Endothelial cell of umbilical vein (primary cell): ENCODE measurements at regions not wholly inside any gene's neighbourhood (a gene's known extent, or its start where the extent isn't known, plus 50 kb on each side); places are given as distances from the start of the nearest gene placed in this dataset.

ENCODE experiments used
- EZH2 ChIP-seq: IDR thresholded peaks from 2 replicates; pipeline ENCODE4 v1.6.1; 2012; ENCODE audit warnings: borderline replicate concordance, low read depth, mild to moderate bottlenecking, moderate library complexity, low read length, inconsistent platforms; ENCODE audit not compliant: severe bottlenecking
- POLR2A ChIP-seq: IDR thresholded peaks from 2 replicates; pipeline ENCODE4 v1.6.1; 2012; ENCODE audit warnings: low read depth, mild to moderate bottlenecking, control low read depth, low read length
- POLR2AphosphoS5 ChIP-seq: IDR thresholded peaks from 2 replicates; pipeline ENCODE4 v1.6.1; 2012; ENCODE audit warnings: low read depth, mild to moderate bottlenecking, control low read depth, low read length, moderate library complexity; ENCODE audit not compliant: insufficient read depth
- TF ChIP-seq, protein P1 (sequence below), 2 donors: IDR thresholded peaks; 1 replicate in 1 of 2; 2 replicates in 1 of 2; pipeline ENCODE4 v1.5.1; 2011; ENCODE audit warnings: low read length in 2 of 2, mild to moderate bottlenecking in 2 of 2, moderate library complexity in 2 of 2, control low read depth in 1 of 2, inconsistent platforms in 1 of 2, low read depth in 1 of 2; ENCODE audit not compliant: insufficient read depth in 1 of 2; ENCODE audit errors: extremely low read depth in 1 of 2

DNA sequence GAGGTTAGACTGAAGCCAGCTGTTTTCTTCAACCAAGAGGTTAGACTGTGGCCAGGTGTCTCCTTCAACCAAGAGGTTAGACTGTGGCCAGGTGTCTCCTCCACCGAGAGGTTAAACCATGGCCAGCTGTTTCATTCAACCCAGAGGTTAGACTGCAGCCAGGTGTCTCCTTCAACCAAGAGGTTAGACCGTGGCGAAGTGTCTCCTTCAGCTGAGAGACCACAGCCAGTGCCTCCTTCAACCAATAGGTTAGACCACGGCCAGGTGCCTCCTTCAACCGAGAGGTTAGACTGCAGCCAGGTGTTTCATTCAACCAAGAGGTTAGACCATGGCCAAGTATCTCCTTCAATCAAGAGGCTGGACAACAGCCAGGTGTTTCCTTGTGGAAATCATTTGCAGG, 498.1 kb downstream of the TBC1D22A start:
- TF ChIP-seq, protein P1, sequence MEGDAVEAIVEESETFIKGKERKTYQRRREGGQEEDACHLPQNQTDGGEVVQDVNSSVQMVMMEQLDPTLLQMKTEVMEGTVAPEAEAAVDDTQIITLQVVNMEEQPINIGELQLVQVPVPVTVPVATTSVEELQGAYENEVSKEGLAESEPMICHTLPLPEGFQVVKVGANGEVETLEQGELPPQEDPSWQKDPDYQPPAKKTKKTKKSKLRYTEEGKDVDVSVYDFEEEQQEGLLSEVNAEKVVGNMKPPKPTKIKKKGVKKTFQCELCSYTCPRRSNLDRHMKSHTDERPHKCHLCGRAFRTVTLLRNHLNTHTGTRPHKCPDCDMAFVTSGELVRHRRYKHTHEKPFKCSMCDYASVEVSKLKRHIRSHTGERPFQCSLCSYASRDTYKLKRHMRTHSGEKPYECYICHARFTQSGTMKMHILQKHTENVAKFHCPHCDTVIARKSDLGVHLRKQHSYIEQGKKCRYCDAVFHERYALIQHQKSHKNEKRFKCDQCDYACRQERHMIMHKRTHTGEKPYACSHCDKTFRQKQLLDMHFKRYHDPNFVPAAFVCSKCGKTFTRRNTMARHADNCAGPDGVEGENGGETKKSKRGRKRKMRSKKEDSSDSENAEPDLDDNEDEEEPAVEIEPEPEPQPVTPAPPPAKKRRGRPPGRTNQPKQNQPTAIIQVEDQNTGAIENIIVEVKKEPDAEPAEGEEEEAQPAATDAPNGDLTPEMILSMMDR (IDR thresholded peaks at IDR 0.05; ENCODE audit: extremely low read depth in 1 of 2, insufficient read depth in 1 of 2, low read depth in 1 of 2, low read length in 2 of 2) = no peak
- TF ChIP-seq POLR2A (no peak), EZH2 (no peak), POLR2AphosphoS5 (no peak)
